Neuronal stem cell (in vitro differentiated cells): ENCODE measurements at regions not wholly inside any gene's neighbourhood (a gene's known extent, or its start where the extent isn't known, plus 50 kb on each side); places are given as distances from the start of the nearest gene placed in this dataset.
A peak's percentile ranks its signal among the peaks of the same experiment; 100 is the strongest.

Source experiments
- DNase-seq: peaks from one replicate; pipeline ENCODE4 v3.0.0-alpha.2; 2013; ENCODE audit warnings: low spot score
- H2AFZ ChIP-seq: one replicate; pipeline ENCODE4 v1.6.1; 2013; ENCODE audit warnings: mild to moderate bottlenecking, low read length, inconsistent platforms
- H2AK5ac ChIP-seq: 2 replicates; pipeline ENCODE4 v1.6.1; 2013; ENCODE audit warnings: low read depth, mild to moderate bottlenecking, inconsistent platforms, low read length, moderate library complexity, mixed read lengths
- H2BK120ac ChIP-seq: 2 replicates; pipeline ENCODE4 v1.6.1; 2013; ENCODE audit warnings: low read depth, mild to moderate bottlenecking, inconsistent platforms, low read length, moderate library complexity, mixed read lengths
- H2BK12ac ChIP-seq: one replicate; pipeline ENCODE4 v1.6.1; 2013; ENCODE audit warnings: low read length, inconsistent platforms
- H2BK15ac ChIP-seq: 2 replicates; pipeline ENCODE4 v1.6.1; 2013; ENCODE audit warnings: mild to moderate bottlenecking, low read length, inconsistent platforms, mixed read lengths
- H2BK5ac ChIP-seq: one replicate; pipeline ENCODE4 v1.6.1; 2013; ENCODE audit warnings: inconsistent platforms, mild to moderate bottlenecking, low read length, moderate library complexity
- H3K14ac ChIP-seq: one replicate; pipeline ENCODE4 v1.6.1; 2013; ENCODE audit warnings: low read length, inconsistent platforms
- H3K18ac ChIP-seq: 2 replicates; pipeline ENCODE4 v1.6.1; 2013; ENCODE audit warnings: low read length, inconsistent platforms
- H3K23ac ChIP-seq: 2 replicates; pipeline ENCODE4 v1.6.1; 2013; ENCODE audit warnings: low read depth, mild to moderate bottlenecking, mixed read lengths, low read length, inconsistent platforms; ENCODE audit not compliant: poor library complexity
- H3K27ac ChIP-seq: replicated peaks from 3 replicates; pipeline ENCODE4 v1.5.1; 2013; ENCODE audit warnings: low read length, inconsistent platforms
- H3K27me3 ChIP-seq, 3 experiments: 2 replicates each; pipeline ENCODE4 v1.6.1; 2013; ENCODE audit warnings: low read length in 3 of 3, mild to moderate bottlenecking in 2 of 3, inconsistent platforms in 1 of 3, low read depth in 1 of 3, mixed read lengths in 1 of 3, moderate library complexity in 1 of 3; ENCODE audit not compliant: control insufficient read depth in 3 of 3, insufficient read depth in 3 of 3
- H3K36me3 ChIP-seq, 2 donors: replicated peaks in 1 of 2; 2 replicates each; pipeline ENCODE4 v1.6.1; 2013; ENCODE audit warnings: low read length in 2 of 2; ENCODE audit not compliant: control insufficient read depth in 2 of 2, insufficient read depth in 2 of 2
- H3K4ac ChIP-seq: 2 replicates; pipeline ENCODE4 v1.6.1; 2013; ENCODE audit warnings: inconsistent platforms, mild to moderate bottlenecking, low read length, moderate library complexity
- H3K4me1 ChIP-seq, 2 donors: 1 replicate in 1 of 2; 2 replicates in 1 of 2; pipeline ENCODE4 v1.6.1; 2013; ENCODE audit warnings: low read length in 2 of 2, low read depth in 1 of 2; ENCODE audit not compliant: control insufficient read depth in 2 of 2, insufficient read depth in 1 of 2
- H3K4me2 ChIP-seq: one replicate; pipeline ENCODE4 v1.6.1; 2013; ENCODE audit warnings: mild to moderate bottlenecking, low read length, inconsistent platforms; ENCODE audit not compliant: insufficient read depth, poor library complexity, severe bottlenecking
- H3K4me3 ChIP-seq, 2 donors: 2 replicates each; pipeline ENCODE4 v1.5.1; 2013; ENCODE audit warnings: low read length in 2 of 2, mild to moderate bottlenecking in 2 of 2, inconsistent platforms in 1 of 2, moderate library complexity in 1 of 2
- H3K79me1 ChIP-seq: one replicate; pipeline ENCODE4 v1.6.1; 2013; ENCODE audit warnings: low read depth, mild to moderate bottlenecking, inconsistent platforms, low read length, moderate library complexity
- H3K9ac ChIP-seq: one replicate; pipeline ENCODE4 v1.6.1; 2013; ENCODE audit warnings: mild to moderate bottlenecking, low read depth, low read length, inconsistent platforms; ENCODE audit not compliant: poor library complexity
- H3K9me3 ChIP-seq, 2 donors: replicated peaks in 1 of 2; 2 replicates each; pipeline versions ENCODE3 to v1.6.1; 2013; ENCODE audit warnings: low read length in 2 of 2, mild to moderate bottlenecking in 2 of 2, inconsistent platforms in 1 of 2, low read depth in 1 of 2, mixed read lengths in 1 of 2, moderate library complexity in 1 of 2; ENCODE audit not compliant: control insufficient read depth in 2 of 2, insufficient read depth in 1 of 2
- H4K8ac ChIP-seq: one replicate; pipeline ENCODE4 v1.6.1; 2013; ENCODE audit warnings: low read depth, mild to moderate bottlenecking, inconsistent platforms, low read length, moderate library complexity
- H4K91ac ChIP-seq: one replicate; pipeline ENCODE4 v1.6.1; 2013; ENCODE audit warnings: low read length, low read depth, mild to moderate bottlenecking, inconsistent platforms; ENCODE audit not compliant: poor library complexity
- WGBS, 2 donors: extraction: QIAGEN DNeasy Blood & Tissue Kit; methylation state at CpG; one replicate each; pipeline ENCODE4 v1.1.7; 2013; ENCODE audit warnings: missing lambda C conversion rate in 2 of 2, mixed read lengths in 1 of 2; ENCODE audit not compliant: insufficient read length in 2 of 2, insufficient replicate concordance in 1 of 2; ENCODE audit errors: extremely low coverage in 2 of 2; 5-methylcytosine and 5-hydroxymethylcytosine counted together

DNA sequence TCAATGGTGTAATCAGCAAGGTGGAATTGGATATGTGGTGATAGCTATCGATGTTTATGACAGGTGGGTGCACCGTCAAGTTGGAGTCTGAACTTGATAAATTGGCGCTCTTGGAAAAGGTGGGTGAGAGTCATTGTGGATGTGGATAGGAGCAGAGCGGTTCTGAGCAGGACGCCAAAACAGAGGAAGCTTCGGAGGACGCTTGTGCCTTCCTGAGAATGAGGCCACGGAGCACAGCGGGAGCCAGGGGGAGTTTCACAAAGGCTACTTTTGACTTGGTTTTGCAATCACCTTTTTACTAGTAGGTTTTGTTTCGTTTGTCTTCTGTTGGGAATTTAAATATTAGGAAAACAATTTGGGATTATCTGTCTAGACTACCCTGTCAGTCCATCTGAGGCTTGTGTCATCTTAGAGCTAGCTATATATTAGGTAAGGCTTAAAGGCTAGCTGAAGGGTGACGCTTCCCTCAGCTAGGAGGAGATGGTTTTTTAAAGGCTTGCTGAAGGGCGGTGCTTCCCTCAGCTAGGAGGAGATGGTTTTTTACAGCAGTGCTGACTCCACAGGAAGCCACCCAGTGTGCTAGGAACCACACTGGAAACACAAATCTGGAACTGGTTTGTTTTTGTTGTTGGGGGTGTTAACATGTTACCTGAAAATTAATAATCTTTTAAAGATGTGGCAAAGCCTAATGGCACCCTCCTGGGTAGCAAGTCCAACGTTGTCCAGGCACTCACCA, 142.4 kb upstream of the IRX4 start:
- H3K27ac ChIP-seq, result no peak overlapping the region
- no peak overlapping the region for H2BK120ac ChIP-seq
- H3K14ac ChIP-seq, result no peak overlapping the region
- H3K18ac ChIP-seq, result no peak overlapping the region
- no peaks in the 10 kb centered on the region for H3K27me3 ChIP-seq
- no peaks in the 10 kb centered on the region for H3K36me3 ChIP-seq
- H3K23ac ChIP-seq, result no peak overlapping the region
- H3K4ac ChIP-seq, result no peak overlapping the region
- H3K9ac ChIP-seq, result no peak overlapping the region
- no peak overlapping the region for H2BK12ac ChIP-seq
- DNase-seq, result no peak
- H3K9me3 ChIP-seq, result peaks cover 2 to 16% of the 10 kb centered on the region in 2 donors
- H2BK15ac ChIP-seq, result no peak overlapping the region
- WGBS, 2 donors, result no CpG with 5 or more reads among the region's 13 CpGs
- H3K4me2 ChIP-seq, result no peak overlapping the region
- H4K8ac ChIP-seq, result no peak overlapping the region
- no peak overlapping the region for H2AFZ ChIP-seq
- peaks cover 0 to 4% of the 10 kb centered on the region in 2 donors for H3K4me1 ChIP-seq
- no peak overlapping the region for H4K91ac ChIP-seq
- no peak overlapping the region for H3K4me3 ChIP-seq
- no peaks in the 10 kb centered on the region for H3K79me1 ChIP-seq
- no peak overlapping the region for H2BK5ac ChIP-seq
- H2AK5ac ChIP-seq, result no peak overlapping the region

DNA sequence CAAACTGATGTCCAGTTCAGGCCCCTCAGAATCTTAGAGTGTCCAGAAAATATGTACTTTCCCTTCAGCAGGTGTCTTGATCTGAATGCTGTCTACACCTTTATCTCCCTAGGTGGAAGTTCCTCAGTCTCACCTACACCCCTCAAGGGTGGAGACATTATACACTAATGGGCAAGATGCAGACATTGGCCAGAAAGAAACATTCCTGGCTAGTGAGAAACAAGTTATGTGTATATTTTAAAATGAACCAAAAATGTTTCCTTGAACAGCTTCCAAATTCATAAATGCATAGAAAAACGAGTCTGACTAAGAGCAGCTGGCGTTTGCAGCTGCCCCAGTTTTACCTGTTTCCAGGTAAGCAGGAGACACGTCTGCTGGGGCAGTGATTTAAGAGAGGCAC, 140.5 kb upstream of the IRX4 start:
- no peak overlapping the region for H2BK120ac ChIP-seq
- H3K4me3 ChIP-seq, result no peak overlapping the region
- no peaks in the 10 kb centered on the region for H3K36me3 ChIP-seq
- H3K9me3 ChIP-seq, result peaks cover 2 to 10% of the 10 kb centered on the region in 2 donors
- no peak overlapping the region for H3K9ac ChIP-seq
- no peak overlapping the region for H3K27ac ChIP-seq
- no peak overlapping the region for H4K91ac ChIP-seq
- H3K4me1 ChIP-seq, result no peaks in the 10 kb centered on the region
- H2AFZ ChIP-seq, result no peak overlapping the region
- H2BK5ac ChIP-seq, result no peak overlapping the region
- no peak overlapping the region for H3K4me2 ChIP-seq
- H3K18ac ChIP-seq, result no peak overlapping the region
- H3K4ac ChIP-seq, result no peak overlapping the region
- no peaks in the 10 kb centered on the region for H3K79me1 ChIP-seq
- no peaks in the 10 kb centered on the region for H3K27me3 ChIP-seq
- no peak overlapping the region for H2BK12ac ChIP-seq
- H3K14ac ChIP-seq, result no peak overlapping the region
- no peak overlapping the region for H2AK5ac ChIP-seq
- H3K23ac ChIP-seq, result no peak overlapping the region
- no peak overlapping the region for H4K8ac ChIP-seq
- DNase-seq, result no peak
- no CpG with 5 or more reads among the region's 3 CpGs for WGBS, 2 donors
- no peak overlapping the region for H2BK15ac ChIP-seq

DNA sequence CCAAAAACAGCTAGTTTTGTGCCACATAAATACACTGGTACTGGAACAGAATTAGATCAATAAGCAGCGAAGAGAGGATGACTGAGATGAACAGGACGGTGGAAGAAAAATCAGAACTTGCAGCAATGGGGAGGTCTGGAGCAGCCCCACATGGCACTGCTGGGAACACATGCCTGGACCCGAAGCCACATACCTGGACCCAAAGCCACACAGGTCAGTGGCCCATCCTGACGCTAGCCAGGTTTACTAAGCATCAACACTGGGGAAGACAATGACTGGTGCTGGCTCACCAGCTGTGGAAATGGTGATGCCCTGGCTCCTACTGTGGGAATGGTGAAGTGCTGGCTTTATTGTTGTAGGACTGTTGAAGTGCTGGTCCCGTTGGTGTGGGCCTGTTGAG, 139.7 kb upstream of the IRX4 start:
- Histone ChIP-seq H3K9ac (no peak overlapping the region), H2AFZ (no peak overlapping the region)
- DNase-seq, result no peak

DNA sequence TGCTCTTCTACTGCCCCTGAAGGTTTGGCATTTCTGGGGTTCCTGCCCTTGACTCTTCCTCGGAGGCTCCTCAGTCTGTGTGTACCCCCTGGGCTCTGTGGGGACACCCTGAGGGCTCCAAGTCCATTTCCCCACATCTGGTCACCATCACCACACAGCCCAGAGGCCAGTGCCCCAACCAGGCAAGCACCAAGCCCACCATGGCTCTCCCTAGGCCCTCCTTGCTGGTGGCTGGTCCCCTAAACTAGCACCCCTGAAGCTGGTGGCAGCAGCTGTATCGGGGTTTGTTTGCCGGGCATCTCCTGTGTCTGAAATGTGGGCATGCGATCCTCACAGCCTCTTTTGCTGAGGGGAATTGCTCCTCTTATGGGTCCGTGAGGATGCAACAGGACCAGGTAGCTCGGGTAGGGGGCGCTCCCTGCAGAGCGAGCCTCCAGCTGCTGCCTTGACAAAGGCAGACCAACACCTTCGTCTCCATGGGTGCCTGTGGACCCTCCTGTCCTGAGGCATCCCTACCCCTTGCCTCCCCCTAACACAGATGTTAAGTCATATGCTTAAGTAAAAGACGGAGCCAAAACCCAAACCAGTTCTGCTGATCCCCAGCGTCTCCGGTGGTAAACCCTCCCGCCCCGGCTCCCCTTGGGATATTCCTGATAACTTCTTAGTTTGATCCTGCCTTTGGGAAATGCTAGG, 138.9 kb upstream of the IRX4 start:
- H3K4ac ChIP-seq, result no peak overlapping the region
- no peak overlapping the region for H2AFZ ChIP-seq
- peak overlapping the region; percentile 35 for H3K18ac ChIP-seq
- no peaks in the 10 kb centered on the region for H3K27me3 ChIP-seq
- no peak for DNase-seq
- peak overlapping the region in 1 of 2 donors; percentile 48 for H3K4me3 ChIP-seq
- no peaks in the 10 kb centered on the region for H3K36me3 ChIP-seq
- no peaks in the 10 kb centered on the region for H3K79me1 ChIP-seq
- peaks cover 0 to 6% of the 10 kb centered on the region in 2 donors for H3K9me3 ChIP-seq
- H4K91ac ChIP-seq, result no peak overlapping the region
- no peak overlapping the region for H2BK5ac ChIP-seq
- H3K27ac ChIP-seq, result no peak overlapping the region
- H2BK15ac ChIP-seq, result no peak overlapping the region
- WGBS, 2 donors, result no CpG with 5 or more reads among the region's 14 CpGs
- no peak overlapping the region for H4K8ac ChIP-seq
- H3K9ac ChIP-seq, result no peak overlapping the region
- H2BK12ac ChIP-seq, result no peak overlapping the region
- H3K23ac ChIP-seq, result peak overlapping the region; percentile 23
- H2BK120ac ChIP-seq, result no peak overlapping the region
- H3K14ac ChIP-seq, result no peak overlapping the region
- H3K4me2 ChIP-seq, result no peak overlapping the region
- H3K4me1 ChIP-seq, result no peaks in the 10 kb centered on the region
- H2AK5ac ChIP-seq, result no peak overlapping the region

More for the DNA sequence above, 139.7 kb upstream of the IRX4 start:
- H4K8ac ChIP-seq, result no peak overlapping the region
- no CpG with 5 or more reads among the region's 5 CpGs for whole genome bisulfite sequencing, 2 donors
- H3K27ac ChIP-seq, result no peak overlapping the region
- no peak overlapping the region for H3K18ac ChIP-seq
- H3K4me3 ChIP-seq, result no peak overlapping the region
- H2BK5ac ChIP-seq, result no peak overlapping the region
- peaks cover 0 to 6% of the 10 kb centered on the region in 2 donors for H3K9me3 ChIP-seq
- no peaks in the 10 kb centered on the region for H3K27me3 ChIP-seq
- no peak overlapping the region for H2BK12ac ChIP-seq
- H3K36me3 ChIP-seq, result no peaks in the 10 kb centered on the region
- H3K4me1 ChIP-seq, result no peaks in the 10 kb centered on the region
- no peak overlapping the region for H3K23ac ChIP-seq
- no peaks in the 10 kb centered on the region for H3K79me1 ChIP-seq
- no peak overlapping the region for H2BK120ac ChIP-seq
- no peak overlapping the region for H4K91ac ChIP-seq
- H3K4me2 ChIP-seq, result no peak overlapping the region
- H2AK5ac ChIP-seq, result no peak overlapping the region
- H2BK15ac ChIP-seq, result no peak overlapping the region
- H3K14ac ChIP-seq, result no peak overlapping the region
- no peak overlapping the region for H3K4ac ChIP-seq
